GM18907 (cell line): ENCODE measurements at regions not wholly inside any gene's neighbourhood (a gene's known extent, or its start where the extent isn't known, plus 50 kb on each side); places are given as distances from the start of the nearest gene placed in this dataset.
"Not testable (repeated sequence)": the region's sequence is repeated elsewhere in the genome, so short reads cannot be mapped to it uniquely, and the experiment has no call there.

ENCODE experiments used
- ATAC-seq: cut with Tn5 transposase; IDR thresholded peaks from one replicate; pipeline ENCODE4 v1.9.1; 2021; ENCODE audit warnings: mild to moderate bottlenecking, moderate library complexity; ENCODE audit not compliant: unreplicated experiment

GRCh38 chr4:116342143-116342542 lies 743.2 kb downstream of the TRAM1L1 start:
- no peak for ATAC-seq

- ATAC-seq: no peak
These were observed 752.9 kb downstream of the TRAM1L1 start for GRCh38 chr4:116332508-116332907.

GRCh38 chr4:116328261-116328860 lies 757.0 kb downstream of the TRAM1L1 start:
- no peak for ATAC-seq

GRCh38 chr4:116323606-116324005 lies 761.8 kb downstream of the TRAM1L1 start:
- no peak for ATAC-seq

- ATAC-seq: no peak
These were observed 763.9 kb downstream of the TRAM1L1 start for GRCh38 chr4:116321471-116321870.

DNA sequence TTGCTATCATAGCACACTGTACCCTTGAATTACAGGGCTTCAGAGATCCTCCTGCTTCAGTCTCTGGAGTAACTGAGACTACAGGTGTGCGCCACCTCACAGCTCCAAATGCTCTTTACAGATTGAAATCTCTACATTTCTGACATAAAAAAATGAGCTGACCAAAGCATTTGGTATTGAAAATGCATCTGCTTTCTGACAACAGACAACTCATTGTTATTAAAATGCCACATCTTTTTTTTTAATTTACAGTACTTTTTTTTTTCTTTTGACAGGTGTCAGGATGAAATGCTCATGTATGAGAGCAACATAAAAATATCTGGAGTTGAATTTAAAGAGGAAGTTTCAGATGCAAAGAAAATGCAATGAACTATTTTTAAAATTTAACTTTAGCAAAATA lies 764.5 kb downstream of the TRAM1L1 start:
- ATAC-seq: no peak

- no peak for ATAC-seq
These were observed 781.6 kb downstream of the TRAM1L1 start for GRCh38 chr4:116303736-116304188.

DNA sequence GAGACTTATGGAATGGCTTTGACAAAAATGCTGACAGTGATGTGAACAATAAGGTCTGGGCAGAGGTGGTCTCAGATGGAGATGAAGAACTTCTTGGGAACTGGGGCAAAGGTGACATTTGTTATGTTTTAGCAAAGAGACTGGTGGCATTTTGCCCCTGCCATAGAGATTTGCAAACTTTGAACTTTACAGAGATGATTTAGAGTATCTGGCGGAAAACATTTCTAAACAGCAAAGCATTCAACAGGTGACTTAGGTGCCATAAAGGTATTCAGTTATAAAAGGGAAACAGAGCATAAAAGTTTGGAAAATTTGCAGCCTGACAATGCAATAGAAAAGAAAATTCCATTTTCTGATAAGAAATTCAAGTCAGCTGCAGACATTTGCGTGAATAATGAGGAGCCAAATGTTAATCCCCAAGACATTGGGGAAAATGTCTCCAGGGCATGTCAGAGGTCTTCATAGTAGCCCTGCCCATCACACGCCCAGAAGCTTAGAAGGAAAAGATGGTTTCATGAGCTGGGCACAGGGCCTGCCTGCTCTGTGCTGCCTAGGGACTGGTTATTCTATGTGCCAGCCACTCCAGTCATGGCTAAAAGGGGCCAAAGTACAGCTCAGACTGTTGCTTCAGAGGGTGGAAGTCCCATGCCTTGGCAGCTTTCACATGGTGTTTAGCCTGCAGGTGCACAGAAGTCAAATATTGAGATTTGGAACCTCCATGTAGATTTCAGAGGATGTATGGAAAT lies 782.2 kb downstream of the TRAM1L1 start:
- ATAC-seq: no peak

GRCh38 chr4:116275006-116275405 lies 810.4 kb downstream of the TRAM1L1 start:
- no peak for ATAC-seq

- ATAC-seq: no peak
These were observed 813.0 kb downstream of the TRAM1L1 start for GRCh38 chr4:116272336-116272735.

- not testable (repeated sequence) for ATAC-seq
These were observed 824.4 kb downstream of the TRAM1L1 start for GRCh38 chr4:116260931-116261330.

GRCh38 chr4:116244771-116245170 lies 840.6 kb downstream of the TRAM1L1 start:
- ATAC-seq: no peak

DNA sequence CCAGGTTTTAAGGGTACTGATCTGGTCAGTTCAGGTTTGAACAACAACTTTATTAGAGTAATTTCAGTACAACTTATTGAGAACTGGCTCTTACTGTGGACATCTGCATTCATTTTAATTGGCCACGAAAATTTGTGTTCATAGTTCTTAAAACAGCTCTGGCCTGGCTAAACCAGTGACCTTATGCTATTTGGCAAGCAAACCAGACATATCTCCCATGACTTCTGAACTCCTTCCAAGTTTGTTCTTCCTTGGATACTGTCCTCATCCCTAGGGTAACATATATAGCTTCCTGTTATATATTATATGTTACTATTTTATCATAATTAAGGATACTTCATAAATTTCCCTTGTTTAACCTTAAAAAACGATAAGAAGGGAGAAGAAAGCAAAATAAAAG lies 841.9 kb downstream of the TRAM1L1 start:
- no peak for ATAC-seq

- ATAC-seq: no peak
These were observed 851.4 kb downstream of the TRAM1L1 start for GRCh38 chr4:116233971-116234370.

DNA sequence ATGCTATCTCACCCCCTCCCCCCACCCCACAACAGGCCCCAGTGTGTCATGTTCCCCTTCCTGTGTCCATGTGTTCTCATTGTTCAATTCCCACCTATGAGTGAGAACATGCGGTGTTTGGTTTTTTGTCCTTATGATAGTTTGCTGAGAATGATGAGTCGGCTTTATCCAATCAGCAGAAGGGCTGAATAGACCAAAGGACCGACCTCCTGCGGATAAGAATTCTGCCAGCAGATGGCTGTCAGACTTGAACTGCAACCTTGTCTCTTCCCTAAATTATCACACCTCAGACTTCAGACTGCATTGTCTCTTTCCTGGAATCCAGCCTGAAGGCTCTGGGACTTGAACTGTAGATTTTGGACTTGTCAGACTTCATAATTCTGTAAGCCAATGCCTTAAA lies 853.4 kb downstream of the TRAM1L1 start:
- ATAC-seq: not testable (repeated sequence)

DNA sequence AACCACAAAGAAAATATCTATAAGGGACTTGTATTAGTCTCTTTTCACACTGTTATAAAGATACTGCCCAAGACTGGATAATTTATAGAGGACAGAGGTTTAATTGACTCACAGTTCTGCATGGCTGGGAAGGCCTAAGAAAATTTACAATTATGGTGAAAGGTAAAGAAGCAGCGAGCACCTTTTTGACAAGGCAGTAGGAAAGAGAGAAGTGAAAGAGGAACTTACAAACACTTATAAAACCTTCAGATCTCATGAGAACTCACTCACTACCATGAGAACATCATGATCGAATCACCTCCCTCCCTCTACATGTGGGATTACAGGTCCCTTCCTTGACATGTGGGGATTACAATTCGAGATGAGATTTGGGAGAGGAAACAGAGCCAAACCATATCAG lies 856.0 kb downstream of the TRAM1L1 start:
- no peak for ATAC-seq

- ATAC-seq: no peak
These were observed 862.2 kb downstream of the TRAM1L1 start for GRCh38 chr4:116223040-116223732.

DNA sequence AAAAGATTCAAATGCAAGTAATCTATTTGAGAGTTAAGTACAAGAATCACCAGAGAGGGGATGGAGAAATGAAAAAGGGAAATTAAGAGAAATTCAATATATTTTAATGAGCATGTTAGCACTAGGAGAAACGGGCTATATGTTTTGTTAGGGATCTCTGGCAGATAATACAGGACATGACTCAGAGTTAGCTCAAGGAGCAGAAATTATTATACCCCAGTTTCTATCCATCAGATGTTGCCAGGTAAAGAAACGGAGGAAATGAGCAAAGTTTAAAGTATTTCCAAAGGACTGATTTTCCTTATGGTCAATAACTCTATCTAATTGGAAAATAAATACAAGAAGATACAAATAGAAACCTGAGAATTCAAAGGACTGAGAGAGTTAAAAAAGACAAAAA lies 867.6 kb downstream of the TRAM1L1 start:
- ATAC-seq: no peak

DNA sequence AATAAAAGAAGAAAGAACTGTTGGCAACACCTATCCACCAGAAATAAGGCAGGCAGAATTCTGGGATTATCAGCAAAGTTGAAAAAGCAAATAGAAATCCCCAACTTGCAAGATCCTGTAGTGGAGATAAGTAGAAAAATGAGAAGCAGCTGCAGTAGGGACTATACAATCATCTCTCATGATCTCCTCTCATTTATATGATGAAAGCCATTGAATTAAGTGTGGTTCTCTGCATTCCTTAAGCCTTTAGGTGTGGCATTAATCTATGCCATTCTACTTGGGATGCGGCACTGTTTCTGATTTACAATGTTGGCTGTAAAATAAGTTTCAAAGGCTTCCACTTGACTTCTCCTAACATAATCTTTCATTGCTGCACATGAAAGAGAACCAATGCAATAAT lies 869.8 kb downstream of the TRAM1L1 start:
- ATAC-seq: no peak

- no peak for ATAC-seq
These were observed 882.9 kb downstream of the TRAM1L1 start for GRCh38 chr4:116202524-116202923.

DNA sequence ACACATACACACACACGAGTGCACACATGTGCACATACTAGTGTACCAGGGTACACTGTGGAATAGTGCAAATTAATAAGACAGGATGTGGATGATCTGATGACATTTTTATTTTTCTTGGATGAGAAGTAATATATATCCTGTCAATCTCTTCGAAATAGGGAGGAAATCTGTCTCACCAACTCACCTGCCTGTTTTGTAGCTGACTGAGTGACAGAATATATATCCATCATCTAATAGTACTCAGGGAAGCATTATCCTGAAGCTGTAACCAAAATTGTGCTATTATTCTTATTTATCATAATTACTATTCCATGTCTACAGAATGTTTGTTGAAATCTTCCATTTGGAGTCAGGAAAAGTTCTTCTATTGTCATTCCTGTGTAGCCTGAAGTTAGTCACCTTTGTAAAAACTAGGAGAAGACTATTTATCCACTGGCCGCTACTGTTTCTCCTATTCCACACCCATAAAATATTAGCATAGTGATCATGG lies 888.0 kb downstream of the TRAM1L1 start:
- no peak for ATAC-seq

- no peak for ATAC-seq
These were observed 902.1 kb downstream of the TRAM1L1 start for GRCh38 chr4:116183241-116183640.
